ENCODE measurements at regions not wholly inside any gene's neighbourhood (a gene's known extent, or its start where the extent isn't known, plus 50 kb on each side); places are given as distances from the start of the nearest gene placed in this dataset.

GRCh38 chr16:64470916-64471315 is 650.9 kb downstream of the CDH11 start:
- TF ChIP-seq, protein P1, sequence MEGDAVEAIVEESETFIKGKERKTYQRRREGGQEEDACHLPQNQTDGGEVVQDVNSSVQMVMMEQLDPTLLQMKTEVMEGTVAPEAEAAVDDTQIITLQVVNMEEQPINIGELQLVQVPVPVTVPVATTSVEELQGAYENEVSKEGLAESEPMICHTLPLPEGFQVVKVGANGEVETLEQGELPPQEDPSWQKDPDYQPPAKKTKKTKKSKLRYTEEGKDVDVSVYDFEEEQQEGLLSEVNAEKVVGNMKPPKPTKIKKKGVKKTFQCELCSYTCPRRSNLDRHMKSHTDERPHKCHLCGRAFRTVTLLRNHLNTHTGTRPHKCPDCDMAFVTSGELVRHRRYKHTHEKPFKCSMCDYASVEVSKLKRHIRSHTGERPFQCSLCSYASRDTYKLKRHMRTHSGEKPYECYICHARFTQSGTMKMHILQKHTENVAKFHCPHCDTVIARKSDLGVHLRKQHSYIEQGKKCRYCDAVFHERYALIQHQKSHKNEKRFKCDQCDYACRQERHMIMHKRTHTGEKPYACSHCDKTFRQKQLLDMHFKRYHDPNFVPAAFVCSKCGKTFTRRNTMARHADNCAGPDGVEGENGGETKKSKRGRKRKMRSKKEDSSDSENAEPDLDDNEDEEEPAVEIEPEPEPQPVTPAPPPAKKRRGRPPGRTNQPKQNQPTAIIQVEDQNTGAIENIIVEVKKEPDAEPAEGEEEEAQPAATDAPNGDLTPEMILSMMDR (IDR thresholded peaks at IDR 0.05), result no peak
- TF ChIP-seq POLR2A (IDR thresholded peaks at IDR 0.05), result no peak
